Adrenal gland (tissue), 9 donors: ENCODE measurements at regions not wholly inside any gene's neighbourhood (a gene's known extent, or its start where the extent isn't known, plus 50 kb on each side); places are given as distances from the start of the nearest gene placed in this dataset.

Source experiments
- DNase-seq, 7 donors: peaks; one replicate each; pipeline ENCODE4 v3.0.0-alpha.2; 2019 to 2020
- H3K27ac ChIP-seq, 5 donors: fragments of 200-600 bp; sonication (generic) in 4 of 5; 1 replicate in 3 of 5; 2 replicates in 2 of 5; pipeline versions ENCODE4 v1.5.1 to v1.8.0; 2016 to 2020; ENCODE audit warnings: mild to moderate bottlenecking in 1 of 5
- H3K27me3 ChIP-seq: fragments of 200-600 bp; 2 replicates; pipeline ENCODE4 v1.8.0; 2021
- H3K36me3 ChIP-seq, 2 donors: fragments of 200-600 bp; replicated peaks in 1 of 2; 1 replicate in 1 of 2; 2 replicates in 1 of 2; pipeline versions ENCODE4 v1.5.1 to v1.8.0; 2018 to 2022
- H3K4me1 ChIP-seq, 2 donors: fragments of 200-600 bp; replicated peaks in 1 of 2; 1 replicate in 1 of 2; 2 replicates in 1 of 2; pipeline versions ENCODE4 v1.5.1 to v1.8.0; 2018 to 2021
- H3K4me3 ChIP-seq, 4 donors: fragments of 200-600 bp; sonication (generic) in 3 of 4; one replicate each; pipeline ENCODE4 v1.5.1; 2016 to 2018
- H3K9me3 ChIP-seq, 3 donors: fragments of 200-600 bp; sonication (generic) in 1 of 3; replicated peaks in 1 of 3; 1 replicate in 2 of 3; 2 replicates in 1 of 3; pipeline versions ENCODE4 v1.5.1 to v1.8.0; 2016 to 2021
- POLR2A ChIP-seq, 2 donors: fragments of 450-650 bp; IDR thresholded peaks; one replicate each; pipeline ENCODE4 v1.6.1; 2017; ENCODE audit warnings: antibody characterized with exemption in 2 of 2, mild to moderate bottlenecking in 2 of 2, moderate library complexity in 1 of 2
- WGBS, 4 donors: extraction: QIAGEN DNeasy Blood & Tissue Kit in 2 of 4; methylation state at CpG; one replicate each; pipeline versions ENCODE4 v1.1.5 to v1.1.7; 2013 to 2017; 5-methylcytosine and 5-hydroxymethylcytosine counted together
- intact Hi-C, 2 donors: fragments of 100-400 bp; cut with DNase I; formaldehyde crosslinking; loops; one replicate each; pipeline versions ENCODE4 v1.14.1 to v1.15.0; 2022 to 2023
- TF ChIP-seq, protein P1 (sequence below), 6 experiments: fragments of 450-650 bp in 4 of 6; fragments of 200-600 bp in 2 of 6; sonication (generic) in 1 of 6; IDR thresholded peaks; 1 replicate in 5 of 6; 2 replicates in 1 of 6; pipeline versions ENCODE4 v1.5.1 to v1.8.0; 2016 to 2021; ENCODE audit warnings: antibody characterized with exemption in 6 of 6, mild to moderate bottlenecking in 2 of 6, moderate library complexity in 1 of 6
- donor health status: healthy with polysubstance abuse.
- donor health status: Bipolar disorder and iron deficiency.
- donor health status: DM: yes; HTN: yes; CAD: no.
- donor health status: DM: no; HTN: no; CAD: no.
- donor health status: DM: no; HTN: no; CAD: no.

DNA sequence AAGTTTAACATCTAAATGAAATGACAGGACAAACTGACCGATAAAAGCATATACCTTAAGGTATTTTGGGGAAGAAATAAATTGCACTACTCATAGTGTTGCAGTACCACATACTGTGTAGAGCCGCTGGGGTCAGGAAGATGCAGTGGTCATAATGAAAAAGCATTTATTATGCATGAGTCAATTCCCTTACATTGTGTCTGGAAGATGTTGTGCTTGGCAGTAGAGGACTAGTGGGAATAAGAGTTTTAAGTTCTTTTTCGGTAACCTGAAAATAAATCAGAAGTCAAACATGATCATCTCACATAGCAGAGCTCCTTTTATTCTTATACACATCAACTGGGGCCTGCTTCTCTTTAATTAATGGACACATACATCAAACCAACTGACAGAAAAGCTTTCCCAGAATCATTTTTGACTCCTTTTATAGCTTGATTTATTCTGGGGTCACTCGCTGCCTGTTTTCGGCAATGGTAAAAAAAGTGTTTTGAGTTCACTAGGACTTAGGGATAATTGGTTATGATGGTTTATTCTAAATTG, 262.5 kb upstream of the CHD1 start:
- H3K9me3 ChIP-seq: no peaks in the 10 kb centered on the region
- H3K27ac ChIP-seq: no peak overlapping the region
- intact Hi-C loops: no loop called here
- H3K36me3 ChIP-seq: no peaks in the 10 kb centered on the region
- DNase-seq: no peak
- H3K27me3 ChIP-seq: no peaks in the 10 kb centered on the region
- H3K4me3 ChIP-seq: no peak overlapping the region
- WGBS, 4 donors: 50 to 55% (median 51%) methylated on average over 5 of the region's 5 CpGs
- no peaks in the 10 kb centered on the region for H3K4me1 ChIP-seq
- TF ChIP-seq, protein P1, sequence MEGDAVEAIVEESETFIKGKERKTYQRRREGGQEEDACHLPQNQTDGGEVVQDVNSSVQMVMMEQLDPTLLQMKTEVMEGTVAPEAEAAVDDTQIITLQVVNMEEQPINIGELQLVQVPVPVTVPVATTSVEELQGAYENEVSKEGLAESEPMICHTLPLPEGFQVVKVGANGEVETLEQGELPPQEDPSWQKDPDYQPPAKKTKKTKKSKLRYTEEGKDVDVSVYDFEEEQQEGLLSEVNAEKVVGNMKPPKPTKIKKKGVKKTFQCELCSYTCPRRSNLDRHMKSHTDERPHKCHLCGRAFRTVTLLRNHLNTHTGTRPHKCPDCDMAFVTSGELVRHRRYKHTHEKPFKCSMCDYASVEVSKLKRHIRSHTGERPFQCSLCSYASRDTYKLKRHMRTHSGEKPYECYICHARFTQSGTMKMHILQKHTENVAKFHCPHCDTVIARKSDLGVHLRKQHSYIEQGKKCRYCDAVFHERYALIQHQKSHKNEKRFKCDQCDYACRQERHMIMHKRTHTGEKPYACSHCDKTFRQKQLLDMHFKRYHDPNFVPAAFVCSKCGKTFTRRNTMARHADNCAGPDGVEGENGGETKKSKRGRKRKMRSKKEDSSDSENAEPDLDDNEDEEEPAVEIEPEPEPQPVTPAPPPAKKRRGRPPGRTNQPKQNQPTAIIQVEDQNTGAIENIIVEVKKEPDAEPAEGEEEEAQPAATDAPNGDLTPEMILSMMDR (IDR thresholded peaks at IDR 0.05): no peak
- TF ChIP-seq POLR2A (IDR thresholded peaks at IDR 0.05): no peak

DNA sequence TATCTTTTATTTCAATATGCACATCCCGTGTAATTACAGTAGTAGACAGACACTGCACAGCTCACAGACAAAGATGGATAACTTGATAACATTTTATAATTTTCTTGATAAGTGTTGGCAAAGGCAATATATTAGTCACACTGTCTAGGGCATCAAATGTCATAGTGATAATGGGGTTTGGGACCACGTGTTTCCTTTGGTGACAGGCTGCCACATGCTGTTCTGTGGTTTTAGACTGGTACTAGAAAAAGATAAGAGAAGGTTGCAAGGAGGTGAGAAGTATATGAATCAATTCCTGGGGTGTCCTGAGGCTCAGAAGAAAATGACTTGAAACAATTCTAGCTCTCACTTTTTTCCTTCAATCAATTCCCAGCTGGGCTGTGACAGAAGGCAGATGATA, 258.8 kb upstream of the CHD1 start:
- no peak overlapping the region for H3K4me3 ChIP-seq
- intact Hi-C loops: no loop called here
- no peaks in the 10 kb centered on the region for H3K9me3 ChIP-seq
- H3K27ac ChIP-seq: no peak overlapping the region
- H3K27me3 ChIP-seq: no peaks in the 10 kb centered on the region
- 29 to 48% (median 37%) methylated on average over 2 of the region's 2 CpGs for WGBS, 4 donors
- H3K36me3 ChIP-seq: no peaks in the 10 kb centered on the region
- no peak for DNase-seq
- H3K4me1 ChIP-seq: no peaks in the 10 kb centered on the region
- TF ChIP-seq, protein P1 (IDR thresholded peaks at IDR 0.05): no peak
- TF ChIP-seq POLR2A (IDR thresholded peaks at IDR 0.05): no peak

DNA sequence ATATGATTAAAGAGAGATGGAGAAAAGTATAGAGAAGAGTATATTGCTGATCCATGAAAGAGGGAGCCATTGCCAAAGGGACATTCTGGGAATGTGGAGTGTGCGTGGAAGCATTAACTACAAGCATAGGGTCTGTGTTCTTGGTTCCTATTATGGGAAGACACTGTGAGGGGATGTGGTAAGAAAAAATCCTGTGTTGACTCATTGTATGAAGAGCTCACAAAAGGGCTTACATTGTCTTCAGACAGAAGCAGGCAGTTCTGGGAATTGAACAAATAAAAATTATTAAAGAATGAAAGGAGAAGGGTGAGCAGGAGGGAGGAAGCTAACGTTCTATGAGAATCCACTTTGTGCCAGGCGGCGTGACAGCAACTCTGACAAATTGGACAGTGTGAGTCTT, 250.4 kb upstream of the CHD1 start:
- WGBS, 4 donors: 79% methylated on average over 4 of the region's 4 CpGs
- no peak for DNase-seq
- no peaks in the 10 kb centered on the region for H3K4me1 ChIP-seq
- no peak overlapping the region for H3K27ac ChIP-seq
- no peak for TF ChIP-seq POLR2A (IDR thresholded peaks at IDR 0.05)
- TF ChIP-seq, protein P1 (IDR thresholded peaks at IDR 0.05): no peak
- intact Hi-C loops: no loop called here
- H3K9me3 ChIP-seq: peaks cover 0 to 9% (median 0%) of the 10 kb centered on the region in 3 donors
- no peaks in the 10 kb centered on the region for H3K27me3 ChIP-seq
- H3K4me3 ChIP-seq: no peak overlapping the region
- H3K36me3 ChIP-seq: no peaks in the 10 kb centered on the region

- H3K36me3 ChIP-seq: no peaks in the 10 kb centered on the region
- H3K4me1 ChIP-seq: no peaks in the 10 kb centered on the region
- peaks cover 0 to 9% (median 0%) of the 10 kb centered on the region in 3 donors for H3K9me3 ChIP-seq
- TF ChIP-seq POLR2A (IDR thresholded peaks at IDR 0.05): no peak
- TF ChIP-seq, protein P1 (IDR thresholded peaks at IDR 0.05): no peak
- intact Hi-C loops: no loop called here
- DNase-seq: no peak
- 43 to 62% (median 47%) methylated on average over 2 of the region's 2 CpGs for WGBS, 4 donors
- H3K27me3 ChIP-seq: no peaks in the 10 kb centered on the region
- H3K27ac ChIP-seq: no peak overlapping the region
- H3K4me3 ChIP-seq: no peak overlapping the region
Observed at GRCh38 chr5:99177796-99178195, 249.0 kb upstream of the CHD1 start.
